HepG2 (cell line): ENCODE measurements at regions not wholly inside any gene's neighbourhood (a gene's known extent, or its start where the extent isn't known, plus 50 kb on each side); places are given as distances from the start of the nearest gene placed in this dataset.

Experiments used
- CC2D1A ChIP-seq: sonication (generic); formaldehyde crosslinking; IDR thresholded peaks from 2 replicates; pipeline ENCODE4 v1.8.1; 2023; ENCODE audit warnings: mild to moderate bottlenecking, missing genetic modification reagents
- EP300 ChIP-seq, 3 experiments: sonication (generic) in 1 of 3; formaldehyde crosslinking in 1 of 3; IDR thresholded peaks; 2 replicates each; pipeline versions ENCODE4 v1.5.1 to v1.6.1; 2011 to 2020; ENCODE audit warnings: low read depth in 2 of 3, low read length in 2 of 3, borderline replicate concordance in 1 of 3, improper control_type of control experiment in 1 of 3, mild to moderate bottlenecking in 1 of 3, missing genetic modification reagents in 1 of 3, moderate library complexity in 1 of 3
- FOSL2 ChIP-seq: sonication (generic); formaldehyde crosslinking; IDR thresholded peaks from 2 replicates; pipeline ENCODE4 v1.4.0; 2020; ENCODE audit warnings: missing genetic modification reagents
- NCOA1 ChIP-seq: sonication (generic); formaldehyde crosslinking; IDR thresholded peaks from 2 replicates; pipeline ENCODE4 v1.9.0; 2021; ENCODE audit warnings: missing genetic modification reagents
- POLR2A ChIP-seq, 2 experiments: IDR thresholded peaks; 2 replicates each; pipeline ENCODE4 v1.6.1; 2011; ENCODE audit warnings: low read depth in 2 of 2, low read length in 2 of 2, mild to moderate bottlenecking in 1 of 2, moderate library complexity in 1 of 2; ENCODE audit not compliant: insufficient read depth in 1 of 2
- SIN3A ChIP-seq: IDR thresholded peaks from 2 replicates; pipeline ENCODE4 v1.6.1; 2011; ENCODE audit warnings: low read depth, mild to moderate bottlenecking, control low read depth, low read length, borderline replicate concordance
- TCF7L2 ChIP-seq: IDR thresholded peaks from 2 replicates; pipeline ENCODE4 v1.6.1; 2011; ENCODE audit warnings: mild to moderate bottlenecking, low read depth, low read length, moderate library complexity
- YY1 ChIP-seq: IDR thresholded peaks from 2 replicates; pipeline ENCODE4 v1.6.1; 2011; ENCODE audit warnings: low read length, low read depth, moderate library complexity, mild to moderate bottlenecking; ENCODE audit not compliant: insufficient read depth, insufficient replicate concordance
- ZNF274 ChIP-seq: sonication (generic); formaldehyde crosslinking; IDR thresholded peaks from 2 replicates; pipeline ENCODE4 v1.5.1; 2020; ENCODE audit warnings: mild to moderate bottlenecking, missing genetic modification reagents

DNA sequence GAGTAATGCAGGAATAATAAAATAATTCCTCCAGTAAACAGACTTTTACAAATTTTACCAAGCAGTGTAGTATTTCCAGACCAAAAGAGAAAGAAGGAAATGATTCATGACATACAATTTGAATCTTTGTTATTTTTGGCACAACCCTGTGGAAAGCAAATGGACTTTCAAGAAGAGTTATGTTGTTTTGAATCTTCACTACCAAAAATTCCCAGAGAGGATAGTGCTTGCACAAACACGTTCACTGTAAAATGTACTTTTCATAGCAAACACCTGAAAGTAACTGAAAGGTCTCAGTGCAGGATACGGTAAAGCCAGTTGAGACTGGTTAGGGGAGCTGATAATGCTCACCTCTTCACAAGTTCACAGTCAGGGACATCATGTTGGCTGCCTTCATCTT, 107.1 kb downstream of the USP22 start:
- TF ChIP-seq EP300 (IDR thresholded peaks at IDR 0.05; ENCODE audit: low read depth in 2 of 2, low read length in 2 of 2), result no peak
- no peak for TF ChIP-seq EP300 (CRISPR knock-in tag; IDR thresholded peaks at IDR 0.05; ENCODE audit: borderline replicate concordance)
- TF ChIP-seq CC2D1A (CRISPR knock-in tag), result no peak
- TF ChIP-seq NCOA1 (CRISPR knock-in tag), result no peak
- TF ChIP-seq TCF7L2, result no peak
- TF ChIP-seq POLR2A (IDR thresholded peaks at IDR 0.05; ENCODE audit: insufficient read depth in 1 of 2, low read depth in 2 of 2, low read length in 2 of 2), result no peak
- TF ChIP-seq ZNF274 (CRISPR knock-in tag), result no peak
- no peak for TF ChIP-seq FOSL2 (CRISPR knock-in tag)
- TF ChIP-seq SIN3A, result no peak
- TF ChIP-seq YY1, result no peak
